ENCODE measurements at regions not wholly inside any gene's neighbourhood (a gene's known extent, or its start where the extent isn't known, plus 50 kb on each side); places are given as distances from the start of the nearest gene placed in this dataset.

- no peaks in the 10 kb centered on the region for H3K36me3 ChIP-seq
- no peaks in the 10 kb centered on the region for H4K20me1 ChIP-seq
- no peak overlapping the region for H3K27ac ChIP-seq
- no peaks in the 10 kb centered on the region for H3K27me3 ChIP-seq
- H3K4me3 ChIP-seq, result no peak overlapping the region
- peaks cover 0 to 7% (median 0%) of the 10 kb centered on the region in 10 experiments; a peak in 3 of 20 replicates for H3K4me1 ChIP-seq
- H3K9ac ChIP-seq, result no peak overlapping the region
- no peak for TF ChIP-seq Cebpa-rat (IDR thresholded peaks at IDR 0.05)
- H3K9me3 ChIP-seq (replicated peaks in 1 of 11), result peaks cover 1 to 13% (median 5%) of the 10 kb centered on the region in 11 experiments; a peak in 20 of 22 replicates
- no peak overlapping the region for H3K4me2 ChIP-seq
Measured at GRCh38 chr4:14078326-14078725, 450.8 kb upstream of the BOD1L1 start.

DNA sequence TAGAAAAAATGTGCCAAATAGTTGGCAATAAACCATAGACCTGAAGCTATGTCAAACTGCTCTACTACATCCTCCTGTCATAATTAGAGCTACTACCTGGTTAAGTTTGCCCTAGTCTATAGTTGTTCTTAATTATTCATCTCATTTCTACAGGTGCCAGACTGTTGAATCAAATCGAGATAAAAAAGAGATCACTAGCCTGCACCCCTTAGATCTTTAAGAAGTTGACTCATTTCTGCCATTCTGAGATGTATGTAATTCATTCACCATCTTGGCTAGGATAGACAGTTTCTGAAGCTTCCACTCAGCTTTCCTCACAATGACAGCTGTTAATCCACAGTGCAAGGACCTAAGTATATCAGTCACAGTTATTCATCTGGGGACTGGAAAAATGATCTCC is 452.1 kb upstream of the BOD1L1 start:
- no peaks in the 10 kb centered on the region for H3K36me3 ChIP-seq
- H3K4me3 ChIP-seq, result no peak overlapping the region
- no peak overlapping the region for H3K9ac ChIP-seq
- peaks cover 0 to 7% (median 0%) of the 10 kb centered on the region in 10 experiments; a peak in 3 of 20 replicates for H3K4me1 ChIP-seq
- TF ChIP-seq Cebpa-rat (IDR thresholded peaks at IDR 0.05), result no peak
- H3K9me3 ChIP-seq (replicated peaks in 1 of 11), result 0 out of 22 replicates have a peak, but pooled peaks cover 0 to 1% (median 0%) of the 10 kb centered on the region in 11 experiments
- H4K20me1 ChIP-seq, result no peaks in the 10 kb centered on the region
- H3K4me2 ChIP-seq, result no peak overlapping the region
- H3K27me3 ChIP-seq, result no peaks in the 10 kb centered on the region
- no peak overlapping the region for H3K27ac ChIP-seq

DNA sequence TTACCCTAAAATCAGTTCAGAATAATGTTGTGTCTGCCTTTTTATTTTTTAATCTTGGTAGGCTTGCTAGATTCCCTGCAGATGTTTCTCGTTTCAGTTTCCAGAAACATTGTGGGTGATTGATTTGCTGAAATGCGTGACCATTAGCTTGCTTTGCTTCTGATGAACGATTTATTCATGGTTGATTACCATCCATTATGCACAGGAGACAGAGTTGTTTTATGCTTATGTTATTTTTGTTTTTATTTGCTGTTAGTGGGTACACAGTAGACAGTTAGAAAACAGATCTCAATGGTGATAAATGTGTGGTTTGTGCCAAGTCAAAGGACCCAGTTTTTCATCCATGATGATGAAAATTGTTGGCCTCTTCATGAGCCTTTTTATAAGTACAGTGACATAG is 455.6 kb upstream of the BOD1L1 start:
- Histone ChIP-seq H3K4me1 (peaks cover 0 to 10% (median 4%) of the 10 kb centered on the region in 10 experiments; a peak in 6 of 20 replicates), H3K27me3 (no peaks in the 10 kb centered on the region), H3K27ac (no peak overlapping the region), H3K4me3 (no peak overlapping the region), H3K9me3 (replicated peaks in 1 of 11) (no peaks in the 10 kb centered on the region), H3K4me2 (no peak overlapping the region), H3K36me3 (no peaks in the 10 kb centered on the region), H4K20me1 (no peaks in the 10 kb centered on the region), H3K9ac (no peak overlapping the region)
- no peak for TF ChIP-seq Cebpa-rat (IDR thresholded peaks at IDR 0.05)

- no peaks in the 10 kb centered on the region for H4K20me1 ChIP-seq
- no peaks in the 10 kb centered on the region for H3K27me3 ChIP-seq
- H3K4me1 ChIP-seq, result peaks cover 0 to 10% (median 4%) of the 10 kb centered on the region in 10 experiments; a peak in 6 of 20 replicates
- no peaks in the 10 kb centered on the region for H3K36me3 ChIP-seq
- H3K9me3 ChIP-seq (replicated peaks in 1 of 11), result no peaks in the 10 kb centered on the region
- no peak overlapping the region for H3K9ac ChIP-seq
- H3K27ac ChIP-seq, result no peak overlapping the region
- H3K4me3 ChIP-seq, result no peak overlapping the region
- TF ChIP-seq Cebpa-rat (IDR thresholded peaks at IDR 0.05), result no peak
- H3K4me2 ChIP-seq, result no peak overlapping the region
Measured at GRCh38 chr4:14084598-14084997, 457.1 kb upstream of the BOD1L1 start.

DNA sequence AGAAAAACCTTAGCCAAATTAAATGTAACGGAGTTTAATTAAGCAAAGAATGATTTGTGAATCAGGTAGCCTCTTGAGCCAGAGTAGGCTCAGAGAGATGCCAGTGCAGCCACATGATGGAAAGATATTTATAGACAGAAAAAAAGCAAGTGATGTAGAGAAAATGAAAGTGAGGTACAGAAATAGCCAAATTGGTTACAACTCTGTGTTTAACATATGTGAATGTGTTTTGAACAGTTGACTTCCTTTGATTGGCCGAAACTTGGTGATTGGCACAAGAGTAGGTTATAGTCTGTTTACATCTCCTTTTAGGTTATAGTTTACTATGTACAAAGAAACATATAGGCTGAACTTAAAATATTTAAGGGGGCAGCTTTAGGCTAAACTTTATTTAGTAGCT is 459.9 kb upstream of the BOD1L1 start:
- no peak for TF ChIP-seq Cebpa-rat (IDR thresholded peaks at IDR 0.05)
- H3K27me3 ChIP-seq, result no peaks in the 10 kb centered on the region
- no peaks in the 10 kb centered on the region for H3K36me3 ChIP-seq
- H3K27ac ChIP-seq, result no peak overlapping the region
- H4K20me1 ChIP-seq, result no peaks in the 10 kb centered on the region
- H3K4me3 ChIP-seq, result no peak overlapping the region
- peaks cover 0 to 10% (median 4%) of the 10 kb centered on the region in 10 experiments; a peak in 6 of 20 replicates for H3K4me1 ChIP-seq
- no peak overlapping the region for H3K9ac ChIP-seq
- peak overlapping the region in 3 of 11 experiments; percentile 9 to 22 (median 18); a peak in 3 of 22 replicates for H3K4me2 ChIP-seq
- H3K9me3 ChIP-seq (replicated peaks in 1 of 11), result peaks cover 0 to 8% (median 0%) of the 10 kb centered on the region in 11 experiments; a peak in 3 of 22 replicates

- no peak overlapping the region for H3K27ac ChIP-seq
- no peak overlapping the region for H3K9ac ChIP-seq
- no peak overlapping the region for H3K4me3 ChIP-seq
- H3K36me3 ChIP-seq, result no peaks in the 10 kb centered on the region
- H3K9me3 ChIP-seq (replicated peaks in 1 of 11), result peaks cover 0 to 8% (median 0%) of the 10 kb centered on the region in 11 experiments; a peak in 3 of 22 replicates
- H3K27me3 ChIP-seq, result no peaks in the 10 kb centered on the region
- H3K4me2 ChIP-seq, result peak overlapping the region in 3 of 11 experiments; percentile 9 to 22 (median 18); a peak in 3 of 22 replicates
- no peak for TF ChIP-seq Cebpa-rat (IDR thresholded peaks at IDR 0.05)
- no peaks in the 10 kb centered on the region for H4K20me1 ChIP-seq
- peaks cover 0 to 10% (median 4%) of the 10 kb centered on the region in 10 experiments; a peak in 6 of 20 replicates for H3K4me1 ChIP-seq
Measured at GRCh38 chr4:14087921-14088320, 460.4 kb upstream of the BOD1L1 start.

DNA sequence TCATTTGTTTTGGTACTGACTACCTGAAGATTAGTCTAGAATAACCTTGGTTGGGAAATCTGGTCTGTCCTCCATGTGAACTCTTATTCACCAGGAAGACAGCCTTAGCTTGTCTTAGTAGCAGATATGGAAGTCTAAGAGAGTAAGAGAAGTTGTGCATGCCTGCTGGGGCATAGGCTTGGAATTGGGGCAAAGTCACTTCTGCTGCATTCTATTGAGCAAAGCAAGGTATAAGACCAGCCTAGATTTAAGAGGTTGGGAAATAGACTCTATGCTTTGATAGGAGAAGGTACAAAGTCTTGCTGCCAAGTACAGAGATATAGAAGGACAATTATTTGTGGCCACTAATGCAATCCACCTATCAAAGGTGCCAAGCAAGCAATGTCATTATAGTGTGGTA is 464.0 kb upstream of the BOD1L1 start:
- TF ChIP-seq Cebpa-rat (IDR thresholded peaks at IDR 0.05), result no peak

GRCh38 chr4:14091966-14092365 is 464.4 kb upstream of the BOD1L1 start:
- Histone ChIP-seq H3K36me3 (no peaks in the 10 kb centered on the region), H4K20me1 (no peaks in the 10 kb centered on the region), H3K9me3 (replicated peaks in 1 of 11) (peaks cover 0 to 8% (median 0%) of the 10 kb centered on the region in 11 experiments; a peak in 3 of 22 replicates), H3K4me1 (peaks cover 0 to 10% (median 4%) of the 10 kb centered on the region in 10 experiments; a peak in 6 of 20 replicates), H3K4me2 (no peak overlapping the region), H3K9ac (no peak overlapping the region), H3K4me3 (no peak overlapping the region), H3K27ac (no peak overlapping the region), H3K27me3 (no peaks in the 10 kb centered on the region)
- no peak for TF ChIP-seq Cebpa-rat (IDR thresholded peaks at IDR 0.05)

More for the DNA sequence above, 464.0 kb upstream of the BOD1L1 start:
- Histone ChIP-seq H3K4me2 (no peak overlapping the region), H3K9me3 (replicated peaks in 1 of 11) (peaks cover 0 to 8% (median 0%) of the 10 kb centered on the region in 11 experiments; a peak in 3 of 22 replicates), H3K27ac (no peak overlapping the region), H3K4me3 (no peak overlapping the region), H3K9ac (no peak overlapping the region), H4K20me1 (no peaks in the 10 kb centered on the region), H3K36me3 (no peaks in the 10 kb centered on the region), H3K4me1 (peaks cover 0 to 10% (median 4%) of the 10 kb centered on the region in 10 experiments; a peak in 6 of 20 replicates), H3K27me3 (no peaks in the 10 kb centered on the region)

- TF ChIP-seq Cebpa-rat (IDR thresholded peaks at IDR 0.05), result no peak
- Histone ChIP-seq H4K20me1 (no peaks in the 10 kb centered on the region), H3K4me1 (peaks cover 0 to 3% (median under 1%) of the 10 kb centered on the region in 10 experiments; a peak in 6 of 20 replicates), H3K4me3 (no peak overlapping the region), H3K27me3 (no peaks in the 10 kb centered on the region), H3K9ac (no peak overlapping the region), H3K4me2 (no peak overlapping the region), H3K36me3 (no peaks in the 10 kb centered on the region), H3K9me3 (replicated peaks in 1 of 11) (peaks cover 0 to 8% (median 0%) of the 10 kb centered on the region in 11 experiments; a peak in 3 of 22 replicates), H3K27ac (no peak overlapping the region)
Measured at GRCh38 chr4:14092741-14093140, 465.2 kb upstream of the BOD1L1 start.

DNA sequence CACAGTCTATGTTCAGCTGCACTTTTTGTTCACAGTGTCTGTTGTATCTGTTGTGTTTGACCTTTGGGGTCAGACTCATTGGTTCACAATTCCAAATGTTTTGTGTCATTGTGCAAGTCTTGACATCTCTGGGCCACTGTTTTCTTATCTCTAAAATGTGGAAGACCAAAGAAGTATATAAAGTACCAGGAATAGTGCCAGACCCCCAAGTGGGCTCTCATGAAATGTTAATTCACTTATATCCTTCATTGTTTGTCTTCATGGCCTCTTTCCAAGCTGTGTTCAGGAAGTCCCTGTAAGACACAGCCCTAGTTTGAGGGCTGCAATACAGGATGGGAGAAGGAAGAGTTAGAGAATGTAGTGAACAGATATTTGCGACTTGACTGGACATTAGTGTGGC is 468.3 kb upstream of the BOD1L1 start:
- Histone ChIP-seq H4K20me1 (no peaks in the 10 kb centered on the region), H3K36me3 (no peaks in the 10 kb centered on the region), H3K4me2 (no peak overlapping the region), H3K27me3 (no peaks in the 10 kb centered on the region), H3K9ac (no peak overlapping the region), H3K27ac (no peak overlapping the region), H3K4me1 (no peaks in the 10 kb centered on the region), H3K4me3 (no peak overlapping the region), H3K9me3 (replicated peaks in 1 of 11) (peaks cover 0 to 5% (median 0%) of the 10 kb centered on the region in 11 experiments; a peak in 3 of 22 replicates)
- TF ChIP-seq Cebpa-rat (IDR thresholded peaks at IDR 0.05), result no peak

Measured in BLaER1 treated with 17β-estradiol and CSF1 and Interleukin-3, amounts not matched to agents 10 nM and 100 nM (cell line).